GM19351 (cell line): ENCODE measurements at regions not wholly inside any gene's neighbourhood (a gene's known extent, or its start where the extent isn't known, plus 50 kb on each side); places are given as distances from the start of the nearest gene placed in this dataset.

Experiments used
- ATAC-seq: cut with Tn5 transposase; IDR thresholded peaks from one replicate; pipeline ENCODE4 v1.9.1; 2021; ENCODE audit warnings: mild to moderate bottlenecking, moderate library complexity; ENCODE audit not compliant: unreplicated experiment

- ATAC-seq: no peak
These were observed 184.4 kb downstream of the SPCS3 start for GRCh38 chr4:176504118-176504517.

GRCh38 chr4:176507845-176508533 lies 188.2 kb downstream of the SPCS3 start:
- no peak for ATAC-seq

- ATAC-seq: no peak
These were observed 189.1 kb downstream of the SPCS3 start for GRCh38 chr4:176508780-176509331.

GRCh38 chr4:176525576-176525975 lies 205.8 kb downstream of the SPCS3 start:
- ATAC-seq: no peak

- no peak for ATAC-seq
These were observed 206.9 kb downstream of the SPCS3 start for GRCh38 chr4:176526704-176527103.

GRCh38 chr4:176529574-176529973 lies 209.8 kb downstream of the SPCS3 start:
- no peak for ATAC-seq

GRCh38 chr4:176533159-176533558 lies 213.4 kb downstream of the SPCS3 start:
- no peak for ATAC-seq

GRCh38 chr4:176534566-176534965 lies 214.8 kb downstream of the SPCS3 start:
- ATAC-seq: no peak

- ATAC-seq: no peak
These were observed 218.6 kb downstream of the SPCS3 start for GRCh38 chr4:176538217-176538925.

- no peak for ATAC-seq
These were observed 219.5 kb downstream of the SPCS3 start for GRCh38 chr4:176539091-176539784.

- ATAC-seq: no peak
These were observed 220.0 kb downstream of the SPCS3 start for GRCh38 chr4:176539785-176540175.

- no peak for ATAC-seq
These were observed 221.0 kb downstream of the SPCS3 start for GRCh38 chr4:176540814-176541213.

- ATAC-seq: no peak
These were observed 226.1 kb downstream of the SPCS3 start for GRCh38 chr4:176545872-176546271.

GRCh38 chr4:176546975-176547374 lies 227.2 kb downstream of the SPCS3 start:
- ATAC-seq: no peak

GRCh38 chr4:176548571-176548970 lies 228.8 kb downstream of the SPCS3 start:
- no peak for ATAC-seq

GRCh38 chr4:176549161-176549865 lies 229.5 kb downstream of the SPCS3 start:
- ATAC-seq: no peak

GRCh38 chr4:176558661-176559060 lies 234.1 kb downstream of the VEGFC start:
- ATAC-seq: no peak

- no peak for ATAC-seq
These were observed 231.4 kb downstream of the VEGFC start for GRCh38 chr4:176561368-176561767.

- ATAC-seq: no peak
These were observed 229.1 kb downstream of the VEGFC start for GRCh38 chr4:176563591-176563990.

- ATAC-seq: no peak
These were observed 227.7 kb downstream of the VEGFC start for GRCh38 chr4:176565049-176565448.

- ATAC-seq: no peak
These were observed 226.0 kb downstream of the VEGFC start for GRCh38 chr4:176566769-176567168.
